Mesothelial cell of epicardium (in vitro differentiated cells): ENCODE measurements at regions not wholly inside any gene's neighbourhood (a gene's known extent, or its start where the extent isn't known, plus 50 kb on each side); places are given as distances from the start of the nearest gene placed in this dataset.
A peak's percentile ranks its signal among the peaks of the same experiment; 100 is the strongest.
"Not testable (repeated sequence)": the region's sequence is repeated elsewhere in the genome, so short reads cannot be mapped to it uniquely, and the experiment has no call there.

Source experiments
- DNase-seq, 2 experiments: peaks; one replicate each; pipeline ENCODE4 v3.0.0; 2021; ENCODE audit warnings: low spot score in 2 of 2; ENCODE audit not compliant: unreplicated experiment in 2 of 2
- H3K27ac Mint-ChIP-seq: 2 replicates; pipeline ENCODE4 v1.8.0; 2021; ENCODE audit warnings: mixed read lengths
- H3K27me3 Mint-ChIP-seq: 2 replicates; pipeline ENCODE4 v1.8.0; 2021; ENCODE audit warnings: low read depth, mixed read lengths
- H3K36me3 Mint-ChIP-seq: 2 replicates; pipeline ENCODE4 v1.8.0; 2021; ENCODE audit warnings: mixed read lengths
- H3K4me1 Mint-ChIP-seq: 2 replicates; pipeline ENCODE4 v1.8.0; 2021; ENCODE audit warnings: mixed read lengths
- H3K4me3 Mint-ChIP-seq: 2 replicates; pipeline ENCODE4 v1.8.0; 2021; ENCODE audit warnings: mild to moderate bottlenecking, moderate library complexity, mixed read lengths
- H3K9me3 Mint-ChIP-seq: 2 replicates; pipeline ENCODE4 v1.8.0; 2021; ENCODE audit warnings: mixed read lengths
- CTCF ChIP-seq: fragments of 200-600 bp; sonication (generic); IDR thresholded peaks from one replicate; pipeline ENCODE4 v1.5.0; 2021; ENCODE audit warnings: antibody characterized with exemption; ENCODE audit not compliant: unreplicated experiment

GRCh38 chr6:48641544-48641943, 530.5 kb upstream of the PTCHD4 start:
- Mint-ChIP-seq H3K27ac (no peak overlapping the region), H3K9me3 (peaks cover 39% of the 10 kb centered on the region), H3K27me3 (no peaks in the 10 kb centered on the region), H3K4me1 (peaks cover 12% of the 10 kb centered on the region), H3K36me3 (peaks cover 15% of the 10 kb centered on the region), H3K4me3 (no peak overlapping the region)
- TF ChIP-seq CTCF: no peak
- no peak for DNase-seq

- peaks cover 15% of the 10 kb centered on the region for H3K36me3 Mint-ChIP-seq
- not testable (repeated sequence) for DNase-seq, H3K4me3 Mint-ChIP-seq, H3K27me3 Mint-ChIP-seq
- peaks cover 12% of the 10 kb centered on the region for H3K4me1 Mint-ChIP-seq
- peak overlapping the region; percentile 43 for H3K27ac Mint-ChIP-seq
- H3K9me3 Mint-ChIP-seq: peaks cover 43% of the 10 kb centered on the region
Measured at GRCh38 chr6:48638796-48639195, 527.8 kb upstream of the PTCHD4 start.

- Mint-ChIP-seq H3K36me3 (no peaks in the 10 kb centered on the region), H3K9me3 (peaks cover 8% of the 10 kb centered on the region), H3K4me3 (no peak overlapping the region), H3K4me1 (peaks cover 18% of the 10 kb centered on the region), H3K27ac (no peak overlapping the region), H3K27me3 (no peaks in the 10 kb centered on the region)
- no peak for DNase-seq
- no peak for TF ChIP-seq CTCF
Measured at GRCh38 chr6:48630511-48630910, 519.5 kb upstream of the PTCHD4 start.

- peaks cover 8% of the 10 kb centered on the region for H3K9me3 Mint-ChIP-seq
- peak overlapping the region; percentile 82 for H3K27ac Mint-ChIP-seq
- H3K27me3 Mint-ChIP-seq: no peaks in the 10 kb centered on the region
- H3K4me1 Mint-ChIP-seq: peaks cover 18% of the 10 kb centered on the region
- no peak overlapping the region for H3K4me3 Mint-ChIP-seq
- no peaks in the 10 kb centered on the region for H3K36me3 Mint-ChIP-seq
- DNase-seq: no peak
- no peak for TF ChIP-seq CTCF
Measured at GRCh38 chr6:48628316-48628715, 517.3 kb upstream of the PTCHD4 start.

DNA sequence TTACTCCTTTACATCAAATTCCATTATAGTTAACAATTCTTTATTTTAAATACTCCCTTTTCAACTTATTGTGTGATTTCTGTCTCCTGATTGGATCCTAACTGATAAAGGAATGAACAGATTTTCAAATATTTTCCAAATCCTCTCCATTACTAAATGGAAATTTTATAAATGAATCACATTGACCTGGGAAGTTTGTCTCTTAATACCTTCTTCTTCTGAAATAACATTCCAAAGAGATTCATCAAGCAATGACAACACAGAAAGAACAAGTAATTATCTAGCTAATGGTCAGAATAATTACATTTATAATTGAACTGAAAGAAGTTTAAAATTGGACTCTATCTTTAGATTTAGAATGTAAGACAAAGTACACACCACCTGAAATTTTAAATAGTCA, 515.4 kb upstream of the PTCHD4 start:
- no peak for DNase-seq
- no peak for TF ChIP-seq CTCF
- H3K36me3 Mint-ChIP-seq: no peaks in the 10 kb centered on the region
- no peaks in the 10 kb centered on the region for H3K27me3 Mint-ChIP-seq
- H3K9me3 Mint-ChIP-seq: peaks cover 8% of the 10 kb centered on the region
- H3K4me3 Mint-ChIP-seq: no peak overlapping the region
- H3K27ac Mint-ChIP-seq: no peak overlapping the region
- H3K4me1 Mint-ChIP-seq: peaks cover 18% of the 10 kb centered on the region

- DNase-seq: no peak
- no peak for TF ChIP-seq CTCF
- no peak overlapping the region for H3K4me3 Mint-ChIP-seq
- H3K27ac Mint-ChIP-seq: no peak overlapping the region
- peaks cover 18% of the 10 kb centered on the region for H3K4me1 Mint-ChIP-seq
- H3K9me3 Mint-ChIP-seq: peaks cover 3% of the 10 kb centered on the region
- no peaks in the 10 kb centered on the region for H3K27me3 Mint-ChIP-seq
- H3K36me3 Mint-ChIP-seq: no peaks in the 10 kb centered on the region
Measured at GRCh38 chr6:48624631-48625030, 513.6 kb upstream of the PTCHD4 start.
